Mammary epithelial cell (primary cell): ENCODE measurements at regions not wholly inside any gene's neighbourhood (a gene's known extent, or its start where the extent isn't known, plus 50 kb on each side); places are given as distances from the start of the nearest gene placed in this dataset.

Experiments
- CTCF ChIP-seq, 2 donors: IDR thresholded peaks in 1 of 2; conservative IDR thresholded peaks in 1 of 2; 2 replicates each; pipeline ENCODE4 v1.5.1; 2011 to 2012; ENCODE audit warnings: inconsistent platforms in 2 of 2, low read length in 2 of 2, mild to moderate bottlenecking in 2 of 2, control low read depth in 1 of 2, low read depth in 1 of 2; ENCODE audit not compliant: insufficient read depth in 1 of 2; ENCODE audit errors: extremely low read depth in 1 of 2
- EZH2 ChIP-seq: IDR thresholded peaks from 2 replicates; pipeline ENCODE4 v1.6.1; 2012; ENCODE audit warnings: low read length, inconsistent platforms, borderline replicate concordance

- TF ChIP-seq CTCF (conservative IDR thresholded peaks at IDR 0.05 in 1 of 2, IDR thresholded peaks at IDR 0.05 in 1 of 2; ENCODE audit: extremely low read depth in 1 of 2, insufficient read depth in 1 of 2, low read depth in 1 of 2, low read length in 2 of 2): no peak
- no peak for TF ChIP-seq EZH2
These were observed 148.9 kb upstream of the THBS1 start for GRCh38 chr15:39432026-39432425.
